GM12865 (cell line): ENCODE measurements at regions not wholly inside any gene's neighbourhood (a gene's known extent, or its start where the extent isn't known, plus 50 kb on each side); places are given as distances from the start of the nearest gene placed in this dataset.

Experiments used
- DNase-seq: peaks from one replicate; pipeline ENCODE4 v3.0.0; 2010; ENCODE audit warnings: low read depth
- H3K4me3 ChIP-seq: 2 replicates; pipeline ENCODE4 v1.5.1; 2011; ENCODE audit warnings: mild to moderate bottlenecking, low read depth, low read length, control low read depth
- TF ChIP-seq, protein P1 (sequence below): IDR thresholded peaks from 2 replicates; pipeline ENCODE4 v1.5.1; 2011; ENCODE audit warnings: low read length, control low read depth, low read depth, inconsistent platforms; ENCODE audit not compliant: insufficient read depth; ENCODE audit errors: missing control alignments

DNA sequence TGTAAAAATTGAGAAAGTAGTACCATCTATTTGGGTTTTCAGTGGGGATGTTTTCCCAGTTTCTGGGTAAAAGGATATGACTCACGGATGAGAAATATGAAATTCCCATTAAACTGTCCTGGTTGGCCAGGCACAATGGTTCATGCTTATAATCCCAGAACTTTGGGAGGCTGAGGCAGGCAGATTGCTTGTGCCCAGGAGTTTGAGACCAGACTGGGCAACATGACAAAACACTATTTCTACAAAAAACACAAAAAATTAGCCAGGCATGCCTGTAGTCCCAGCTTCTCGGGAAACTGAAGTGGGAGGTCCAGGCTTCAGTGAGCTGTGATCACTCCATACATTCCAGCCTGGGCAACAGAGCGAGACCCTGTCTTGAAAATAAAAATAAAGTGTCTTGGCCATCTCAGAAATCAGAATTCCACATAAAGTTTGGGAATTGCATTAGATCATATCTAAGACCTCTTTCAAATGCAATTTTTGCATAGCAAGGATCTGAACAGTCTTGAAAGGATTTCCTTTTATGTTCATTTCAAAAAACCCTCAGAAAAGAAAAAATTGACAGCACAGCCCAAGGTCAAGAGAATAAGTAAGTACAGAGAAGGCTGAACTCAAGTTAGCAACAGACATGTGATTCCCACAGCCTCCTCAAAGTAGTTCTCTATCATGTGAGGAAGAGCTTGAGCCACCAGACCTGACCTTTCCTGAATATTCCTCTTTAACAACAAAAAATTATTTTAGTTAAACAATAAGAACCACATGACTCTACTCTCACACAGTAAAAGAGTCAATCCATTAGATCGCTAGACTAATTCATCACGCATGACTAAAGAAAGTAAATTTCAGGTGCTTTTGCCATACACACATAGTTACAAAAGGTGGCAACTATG, 141.5 kb upstream of the CAV2 start:
- TF ChIP-seq, protein P1, sequence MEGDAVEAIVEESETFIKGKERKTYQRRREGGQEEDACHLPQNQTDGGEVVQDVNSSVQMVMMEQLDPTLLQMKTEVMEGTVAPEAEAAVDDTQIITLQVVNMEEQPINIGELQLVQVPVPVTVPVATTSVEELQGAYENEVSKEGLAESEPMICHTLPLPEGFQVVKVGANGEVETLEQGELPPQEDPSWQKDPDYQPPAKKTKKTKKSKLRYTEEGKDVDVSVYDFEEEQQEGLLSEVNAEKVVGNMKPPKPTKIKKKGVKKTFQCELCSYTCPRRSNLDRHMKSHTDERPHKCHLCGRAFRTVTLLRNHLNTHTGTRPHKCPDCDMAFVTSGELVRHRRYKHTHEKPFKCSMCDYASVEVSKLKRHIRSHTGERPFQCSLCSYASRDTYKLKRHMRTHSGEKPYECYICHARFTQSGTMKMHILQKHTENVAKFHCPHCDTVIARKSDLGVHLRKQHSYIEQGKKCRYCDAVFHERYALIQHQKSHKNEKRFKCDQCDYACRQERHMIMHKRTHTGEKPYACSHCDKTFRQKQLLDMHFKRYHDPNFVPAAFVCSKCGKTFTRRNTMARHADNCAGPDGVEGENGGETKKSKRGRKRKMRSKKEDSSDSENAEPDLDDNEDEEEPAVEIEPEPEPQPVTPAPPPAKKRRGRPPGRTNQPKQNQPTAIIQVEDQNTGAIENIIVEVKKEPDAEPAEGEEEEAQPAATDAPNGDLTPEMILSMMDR, result no peak
- H3K4me3 ChIP-seq, result no peak overlapping the region
- no peak for DNase-seq

DNA sequence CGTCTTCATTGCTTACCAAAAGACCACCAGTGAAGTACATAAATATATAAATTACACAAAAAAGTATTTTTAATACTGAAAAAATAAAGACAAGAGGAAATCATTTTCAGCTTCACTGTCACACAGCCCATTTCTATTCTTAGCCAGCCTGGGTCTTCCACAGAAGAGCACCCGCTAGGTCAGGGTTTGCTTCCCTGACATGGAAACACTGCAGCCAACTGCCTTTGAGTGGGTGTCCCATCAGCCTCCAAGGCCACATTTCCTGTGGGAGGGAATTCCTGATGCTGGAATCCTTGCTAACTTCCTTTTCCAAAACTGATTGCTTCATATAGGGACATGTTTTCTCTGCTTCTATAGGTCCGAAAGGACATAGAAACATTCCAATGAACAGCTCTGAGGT, 137.8 kb upstream of the CAV2 start:
- no peak overlapping the region for H3K4me3 ChIP-seq
- TF ChIP-seq, protein P1, result no peak
- DNase-seq, result no peak

DNA sequence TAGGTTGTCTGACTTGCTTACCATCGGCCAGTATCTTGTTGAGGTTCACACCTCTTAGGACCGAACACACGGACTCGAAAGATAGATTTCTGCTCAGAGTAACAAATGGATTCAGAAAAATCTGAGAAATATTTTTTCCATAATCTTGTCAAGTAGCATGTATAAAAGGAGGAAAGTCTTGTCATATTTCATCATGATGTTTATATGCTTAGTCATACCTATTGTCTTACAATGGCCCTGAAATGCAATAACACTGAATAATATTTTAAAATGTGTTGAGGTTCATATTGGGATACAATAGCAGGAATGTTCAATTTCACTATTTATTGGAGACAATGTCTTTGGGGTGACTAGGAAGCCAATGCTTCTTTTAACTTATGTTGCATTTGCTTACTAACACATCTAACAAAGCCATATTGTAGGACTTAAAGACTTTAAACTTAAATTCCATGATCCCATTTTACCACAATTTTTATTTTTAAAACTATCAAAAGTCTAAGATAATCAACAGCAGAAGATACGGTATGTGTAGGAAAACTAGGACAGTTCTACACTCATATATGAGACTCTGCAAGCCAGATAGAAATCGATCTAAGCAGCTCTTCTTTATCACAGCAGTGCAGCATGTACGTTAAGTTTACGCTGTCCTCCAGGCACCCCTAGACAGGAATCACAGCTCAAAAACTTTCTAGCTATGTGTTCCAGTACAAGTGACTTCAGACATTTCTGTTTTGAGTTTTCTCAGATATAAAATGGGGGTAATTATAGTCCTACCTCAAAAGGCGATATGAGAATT, 135.7 kb upstream of the CAV2 start:
- TF ChIP-seq, protein P1, result no peak
- no peak for DNase-seq
- no peak overlapping the region for H3K4me3 ChIP-seq

DNA sequence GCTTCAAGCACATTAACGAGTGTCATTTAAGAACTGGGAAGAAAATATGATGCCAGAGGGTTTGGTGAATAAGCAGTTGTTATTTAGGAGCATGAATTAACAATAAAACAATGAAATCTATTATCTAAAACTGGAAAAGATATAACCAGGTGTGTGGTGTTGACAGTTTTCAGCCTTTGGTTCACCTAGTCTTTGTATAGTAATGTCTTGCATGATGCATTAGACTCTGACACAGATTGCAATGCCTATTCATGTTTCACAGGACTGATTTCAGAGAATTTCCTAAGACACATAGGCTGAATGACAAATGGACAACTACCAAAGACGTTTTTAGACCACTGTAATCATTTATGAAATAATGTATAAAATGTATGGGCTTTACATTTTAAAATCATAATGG, 135.1 kb upstream of the CAV2 start:
- no peak overlapping the region for H3K4me3 ChIP-seq
- TF ChIP-seq, protein P1, result no peak
- DNase-seq, result no peak

DNA sequence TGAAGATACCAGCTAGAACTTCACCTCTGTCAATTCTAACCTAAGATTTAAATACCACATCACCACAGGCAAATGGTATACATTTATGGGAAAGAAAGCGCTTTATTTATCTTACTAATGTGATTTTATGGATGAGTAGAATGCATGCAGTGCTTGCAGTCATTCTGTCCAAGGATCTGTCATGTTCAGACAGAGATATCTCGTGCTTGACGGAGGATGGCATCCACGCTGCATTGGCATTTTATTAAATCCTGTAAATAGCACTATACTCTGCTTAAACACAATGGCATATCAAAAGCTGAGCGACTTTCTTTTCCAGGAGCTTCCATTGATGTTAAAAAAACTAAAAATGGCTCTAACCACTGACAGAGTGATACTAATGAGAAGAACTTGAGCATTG, 133.7 kb upstream of the CAV2 start:
- TF ChIP-seq, protein P1, result no peak
- no peak overlapping the region for H3K4me3 ChIP-seq
- DNase-seq, result no peak

DNA sequence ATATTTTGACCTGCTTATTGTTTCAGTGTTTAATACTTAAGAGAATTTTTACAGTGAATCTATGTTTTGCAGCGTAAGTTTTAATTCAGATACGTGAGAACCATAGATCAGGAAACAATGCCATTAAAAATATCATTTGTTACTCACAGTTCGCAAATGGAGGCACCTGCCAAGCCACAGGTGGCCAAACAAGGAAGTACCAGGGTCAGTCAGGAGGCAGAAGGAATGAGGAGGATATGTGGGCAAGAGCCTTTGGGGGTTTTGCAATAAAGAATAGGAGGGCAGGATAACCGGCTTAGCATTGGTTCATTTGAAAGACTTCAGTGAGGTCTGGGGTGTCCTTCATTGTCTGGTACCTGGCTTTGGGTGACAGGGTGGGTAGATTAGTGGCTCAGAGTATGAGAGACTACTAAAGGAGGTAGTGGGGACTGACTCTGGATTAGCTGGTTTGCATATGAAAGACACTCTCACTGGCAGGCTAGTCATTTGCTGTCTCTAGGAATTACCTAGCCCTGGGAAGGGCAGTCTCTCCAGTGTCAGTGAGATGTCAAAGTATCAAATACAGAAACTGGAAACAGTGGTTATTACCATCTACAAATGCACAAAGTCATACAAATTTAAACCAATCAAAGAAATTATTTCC, 132.2 kb upstream of the CAV2 start:
- H3K4me3 ChIP-seq, result no peak overlapping the region
- DNase-seq, result no peak
- TF ChIP-seq, protein P1, result no peak
